ENCODE measurements at regions not wholly inside any gene's neighbourhood (a gene's known extent, or its start where the extent isn't known, plus 50 kb on each side); places are given as distances from the start of the nearest gene placed in this dataset.

DNA sequence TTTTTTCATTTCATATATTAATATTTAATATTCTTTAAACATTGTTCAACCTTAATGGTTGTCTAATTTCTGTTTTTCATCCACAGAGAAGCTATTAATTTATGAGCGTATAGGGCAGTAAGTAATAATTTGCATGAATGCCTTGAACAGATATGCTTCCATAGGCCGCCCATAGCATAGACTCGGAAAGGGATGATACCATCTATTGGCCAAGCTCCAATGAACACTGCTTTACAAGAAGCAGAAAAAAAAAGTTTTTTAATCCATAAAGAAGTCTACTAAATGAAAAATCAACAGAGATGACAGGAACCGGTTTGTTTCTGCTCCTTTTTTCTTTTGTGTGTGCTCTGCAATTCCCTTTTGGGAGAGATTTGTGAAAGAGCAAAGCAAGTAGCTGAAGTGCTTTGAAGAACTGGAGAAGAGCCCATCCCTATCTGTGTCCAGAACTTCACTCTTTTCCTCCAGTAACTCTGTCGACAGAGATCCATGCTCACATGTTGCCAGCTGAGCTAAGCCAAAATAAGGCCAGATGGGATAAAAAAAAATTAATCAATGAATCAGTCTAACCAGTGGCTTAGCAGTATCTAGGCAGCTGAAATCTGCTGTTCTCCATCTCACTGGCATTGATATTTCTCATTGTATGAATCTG, 215.9 kb upstream of the SOX21 start:
- TF ChIP-seq, protein P1, sequence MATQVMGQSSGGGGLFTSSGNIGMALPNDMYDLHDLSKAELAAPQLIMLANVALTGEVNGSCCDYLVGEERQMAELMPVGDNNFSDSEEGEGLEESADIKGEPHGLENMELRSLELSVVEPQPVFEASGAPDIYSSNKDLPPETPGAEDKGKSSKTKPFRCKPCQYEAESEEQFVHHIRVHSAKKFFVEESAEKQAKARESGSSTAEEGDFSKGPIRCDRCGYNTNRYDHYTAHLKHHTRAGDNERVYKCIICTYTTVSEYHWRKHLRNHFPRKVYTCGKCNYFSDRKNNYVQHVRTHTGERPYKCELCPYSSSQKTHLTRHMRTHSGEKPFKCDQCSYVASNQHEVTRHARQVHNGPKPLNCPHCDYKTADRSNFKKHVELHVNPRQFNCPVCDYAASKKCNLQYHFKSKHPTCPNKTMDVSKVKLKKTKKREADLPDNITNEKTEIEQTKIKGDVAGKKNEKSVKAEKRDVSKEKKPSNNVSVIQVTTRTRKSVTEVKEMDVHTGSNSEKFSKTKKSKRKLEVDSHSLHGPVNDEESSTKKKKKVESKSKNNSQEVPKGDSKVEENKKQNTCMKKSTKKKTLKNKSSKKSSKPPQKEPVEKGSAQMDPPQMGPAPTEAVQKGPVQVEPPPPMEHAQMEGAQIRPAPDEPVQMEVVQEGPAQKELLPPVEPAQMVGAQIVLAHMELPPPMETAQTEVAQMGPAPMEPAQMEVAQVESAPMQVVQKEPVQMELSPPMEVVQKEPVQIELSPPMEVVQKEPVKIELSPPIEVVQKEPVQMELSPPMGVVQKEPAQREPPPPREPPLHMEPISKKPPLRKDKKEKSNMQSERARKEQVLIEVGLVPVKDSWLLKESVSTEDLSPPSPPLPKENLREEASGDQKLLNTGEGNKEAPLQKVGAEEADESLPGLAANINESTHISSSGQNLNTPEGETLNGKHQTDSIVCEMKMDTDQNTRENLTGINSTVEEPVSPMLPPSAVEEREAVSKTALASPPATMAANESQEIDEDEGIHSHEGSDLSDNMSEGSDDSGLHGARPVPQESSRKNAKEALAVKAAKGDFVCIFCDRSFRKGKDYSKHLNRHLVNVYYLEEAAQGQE (IDR thresholded peaks at IDR 0.05; ENCODE audit: insufficient read depth in 1 of 2, low read depth in 2 of 2, low read length in 2 of 2): no peak
- TF ChIP-seq POLR2AphosphoS5 (IDR thresholded peaks at IDR 0.05; ENCODE audit: low read depth, low read length): no peak
